Mesendoderm (in vitro differentiated cells): ENCODE measurements at regions not wholly inside any gene's neighbourhood (a gene's known extent, or its start where the extent isn't known, plus 50 kb on each side); places are given as distances from the start of the nearest gene placed in this dataset.

ENCODE experiments used
- DNase-seq: peaks from one replicate; pipeline ENCODE4 v3.0.0; 2013
- H2AK5ac ChIP-seq: 2 replicates; pipeline ENCODE4 v1.6.1; 2013; ENCODE audit warnings: low read length, inconsistent platforms
- H2BK120ac ChIP-seq: 2 replicates; pipeline ENCODE4 v1.6.1; 2013; ENCODE audit warnings: low read depth, mild to moderate bottlenecking, low read length, moderate library complexity, mixed read lengths
- H2BK15ac ChIP-seq: replicated peaks from 2 replicates; pipeline ENCODE4 v1.6.1; 2013; ENCODE audit warnings: low read depth, mild to moderate bottlenecking, moderate library complexity
- H2BK5ac ChIP-seq: 2 replicates; pipeline ENCODE4 v1.6.1; 2013; ENCODE audit warnings: low read length, inconsistent platforms
- H3K18ac ChIP-seq: 2 replicates; pipeline ENCODE4 v1.6.1; 2013; ENCODE audit warnings: mild to moderate bottlenecking, low read length, mixed read lengths
- H3K23ac ChIP-seq: one replicate; pipeline ENCODE4 v1.6.1; 2013; ENCODE audit warnings: low read length
- H3K27ac ChIP-seq: 2 replicates; pipeline ENCODE4 v1.5.1; 2013; ENCODE audit warnings: low read depth, mild to moderate bottlenecking, inconsistent platforms, low read length, moderate library complexity
- H3K27me3 ChIP-seq: 2 replicates; pipeline ENCODE4 v1.6.1; 2013; ENCODE audit warnings: low read length, control low read depth, mild to moderate bottlenecking, inconsistent platforms; ENCODE audit not compliant: insufficient read depth, poor library complexity
- H3K36me3 ChIP-seq: 2 replicates; pipeline ENCODE4 v1.6.1; 2013; ENCODE audit warnings: low read length, inconsistent platforms; ENCODE audit not compliant: control insufficient read depth, insufficient read depth
- H3K4ac ChIP-seq: one replicate; pipeline ENCODE4 v1.6.1; 2013; ENCODE audit warnings: low read depth, mild to moderate bottlenecking, low read length, moderate library complexity
- H3K4me1 ChIP-seq: 2 replicates; pipeline ENCODE4 v1.6.1; 2013; ENCODE audit warnings: low read depth, low read length, inconsistent platforms; ENCODE audit not compliant: control insufficient read depth
- H3K4me2 ChIP-seq: 2 replicates; pipeline ENCODE4 v1.6.1; 2013; ENCODE audit warnings: low read length
- H3K4me3 ChIP-seq: 2 replicates; pipeline ENCODE4 v1.5.1; 2013; ENCODE audit warnings: mild to moderate bottlenecking, low read length
- H3K56ac ChIP-seq: one replicate; pipeline ENCODE4 v1.6.1; 2013; ENCODE audit warnings: low read length
- H3K79me1 ChIP-seq: 2 replicates; pipeline ENCODE4 v1.6.1; 2013; ENCODE audit warnings: low read length, inconsistent platforms
- H3K79me2 ChIP-seq: 2 replicates; pipeline ENCODE4 v1.6.1; 2013; ENCODE audit warnings: mild to moderate bottlenecking, low read length; ENCODE audit not compliant: control insufficient read depth, insufficient read depth
- H3K9ac ChIP-seq: 2 replicates; pipeline ENCODE4 v1.6.1; 2013; ENCODE audit warnings: low read length, inconsistent platforms
- H4K5ac ChIP-seq: one replicate; pipeline ENCODE4 v1.6.1; 2013; ENCODE audit warnings: low read length
- H4K8ac ChIP-seq: one replicate; pipeline ENCODE4 v1.6.1; 2013; ENCODE audit warnings: low read depth, mild to moderate bottlenecking, control low read depth, low read length, moderate library complexity
- WGBS: extraction: QIAGEN DNeasy Blood & Tissue Kit; methylation state at CpG from one replicate; pipeline ENCODE4 v1.1.7; 2013; ENCODE audit warnings: low lambda C conversion rate, missing lambda C conversion rate; ENCODE audit not compliant: insufficient coverage; ENCODE audit errors: extremely low coverage; 5-methylcytosine and 5-hydroxymethylcytosine counted together

GRCh38 chr11:39435641-39436040 is 2023.8 kb downstream of the LRRC4C start:
- no peak overlapping the region for H3K27ac ChIP-seq
- H2AK5ac ChIP-seq = no peak overlapping the region
- WGBS = no CpG with 5 or more reads among the region's 3 CpGs
- H3K4me1 ChIP-seq = no peaks in the 10 kb centered on the region
- no peak overlapping the region for H3K4ac ChIP-seq
- no peaks in the 10 kb centered on the region for H3K27me3 ChIP-seq
- H3K23ac ChIP-seq = no peak overlapping the region
- no peak overlapping the region for H2BK120ac ChIP-seq
- no peak for DNase-seq
- H2BK5ac ChIP-seq = no peak overlapping the region
- H3K79me2 ChIP-seq = no peaks in the 10 kb centered on the region
- no peak overlapping the region for H3K18ac ChIP-seq
- no peak overlapping the region for H3K9ac ChIP-seq
- no peak overlapping the region for H4K5ac ChIP-seq
- H3K4me3 ChIP-seq = no peak overlapping the region
- no peak overlapping the region for H4K8ac ChIP-seq
- no peak overlapping the region for H2BK15ac ChIP-seq
- H3K56ac ChIP-seq = no peak overlapping the region
- no peaks in the 10 kb centered on the region for H3K36me3 ChIP-seq
- no peak overlapping the region for H3K4me2 ChIP-seq
- no peaks in the 10 kb centered on the region for H3K79me1 ChIP-seq

GRCh38 chr11:39434466-39434865 is 2025.0 kb downstream of the LRRC4C start:
- Histone ChIP-seq H3K27me3 (no peaks in the 10 kb centered on the region), H2BK120ac (no peak overlapping the region), H3K27ac (no peak overlapping the region), H3K23ac (no peak overlapping the region), H3K79me2 (no peaks in the 10 kb centered on the region), H3K4me3 (no peak overlapping the region), H3K36me3 (no peaks in the 10 kb centered on the region), H3K4me1 (no peaks in the 10 kb centered on the region), H3K4ac (no peak overlapping the region), H3K56ac (no peak overlapping the region), H2BK15ac (no peak overlapping the region), H4K5ac (no peak overlapping the region), H3K18ac (no peak overlapping the region), H2AK5ac (no peak overlapping the region), H3K9ac (no peak overlapping the region), H4K8ac (no peak overlapping the region), H2BK5ac (no peak overlapping the region), H3K4me2 (no peak overlapping the region), H3K79me1 (no peaks in the 10 kb centered on the region)
- no peak for DNase-seq
- WGBS = no CpG with 5 or more reads among the region's 1 CpG

- no peak overlapping the region for H3K4me2 ChIP-seq
- H3K27ac ChIP-seq = no peak overlapping the region
- WGBS = no CpG with 5 or more reads among the region's 1 CpG
- no peak overlapping the region for H4K8ac ChIP-seq
- H2BK5ac ChIP-seq = no peak overlapping the region
- H3K79me1 ChIP-seq = no peaks in the 10 kb centered on the region
- H3K36me3 ChIP-seq = no peaks in the 10 kb centered on the region
- no peak overlapping the region for H3K4ac ChIP-seq
- no peaks in the 10 kb centered on the region for H3K79me2 ChIP-seq
- H3K4me1 ChIP-seq = no peaks in the 10 kb centered on the region
- H2AK5ac ChIP-seq = no peak overlapping the region
- no peak overlapping the region for H3K9ac ChIP-seq
- no peak overlapping the region for H4K5ac ChIP-seq
- no peak overlapping the region for H3K4me3 ChIP-seq
- H2BK15ac ChIP-seq = no peak overlapping the region
- no peaks in the 10 kb centered on the region for H3K27me3 ChIP-seq
- no peak overlapping the region for H3K18ac ChIP-seq
- H3K23ac ChIP-seq = no peak overlapping the region
- no peak for DNase-seq
- no peak overlapping the region for H2BK120ac ChIP-seq
- H3K56ac ChIP-seq = no peak overlapping the region
Observed at GRCh38 chr11:39432929-39433328, 2026.5 kb downstream of the LRRC4C start.

GRCh38 chr11:39425226-39425625 is 2034.2 kb downstream of the LRRC4C start:
- Histone ChIP-seq H3K4me2 (no peak overlapping the region), H3K18ac (no peak overlapping the region), H3K79me2 (no peaks in the 10 kb centered on the region), H3K79me1 (no peaks in the 10 kb centered on the region), H2BK15ac (no peak overlapping the region), H2BK5ac (no peak overlapping the region), H3K9ac (no peak overlapping the region), H3K27me3 (no peaks in the 10 kb centered on the region), H3K23ac (no peak overlapping the region), H3K56ac (no peak overlapping the region), H4K5ac (no peak overlapping the region), H4K8ac (no peak overlapping the region), H3K27ac (no peak overlapping the region), H3K4ac (no peak overlapping the region), H3K4me1 (no peaks in the 10 kb centered on the region), H2AK5ac (no peak overlapping the region), H2BK120ac (no peak overlapping the region), H3K36me3 (no peaks in the 10 kb centered on the region), H3K4me3 (no peak overlapping the region)
- no peak for DNase-seq
- WGBS = no CpG with 5 or more reads among the region's 2 CpGs

GRCh38 chr11:39412117-39412516 is 2047.3 kb downstream of the LRRC4C start:
- no peak overlapping the region for H2BK15ac ChIP-seq
- no peak overlapping the region for H2BK5ac ChIP-seq
- no peak for DNase-seq
- H4K5ac ChIP-seq = no peak overlapping the region
- no peak overlapping the region for H3K27ac ChIP-seq
- WGBS = no CpG with 5 or more reads among the region's 1 CpG
- H3K27me3 ChIP-seq = no peaks in the 10 kb centered on the region
- H3K18ac ChIP-seq = no peak overlapping the region
- H2AK5ac ChIP-seq = no peak overlapping the region
- no peak overlapping the region for H4K8ac ChIP-seq
- no peak overlapping the region for H3K4ac ChIP-seq
- H3K79me2 ChIP-seq = no peaks in the 10 kb centered on the region
- no peak overlapping the region for H3K23ac ChIP-seq
- no peaks in the 10 kb centered on the region for H3K36me3 ChIP-seq
- H3K56ac ChIP-seq = no peak overlapping the region
- H3K79me1 ChIP-seq = no peaks in the 10 kb centered on the region
- no peaks in the 10 kb centered on the region for H3K4me1 ChIP-seq
- H2BK120ac ChIP-seq = no peak overlapping the region
- H3K9ac ChIP-seq = no peak overlapping the region
- no peak overlapping the region for H3K4me3 ChIP-seq
- H3K4me2 ChIP-seq = no peak overlapping the region

- Histone ChIP-seq H3K27me3 (no peaks in the 10 kb centered on the region), H4K8ac (no peak overlapping the region), H2BK15ac (no peak overlapping the region), H3K9ac (no peak overlapping the region), H3K18ac (no peak overlapping the region), H2AK5ac (no peak overlapping the region), H3K27ac (no peak overlapping the region), H3K4me2 (no peak overlapping the region), H3K4ac (no peak overlapping the region), H3K4me1 (no peaks in the 10 kb centered on the region), H3K4me3 (no peak overlapping the region), H3K79me2 (no peaks in the 10 kb centered on the region), H3K56ac (no peak overlapping the region), H2BK120ac (no peak overlapping the region), H2BK5ac (no peak overlapping the region), H4K5ac (no peak overlapping the region), H3K23ac (no peak overlapping the region), H3K79me1 (no peaks in the 10 kb centered on the region), H3K36me3 (no peaks in the 10 kb centered on the region)
- no peak for DNase-seq
Observed at GRCh38 chr11:39385911-39386310, 2073.5 kb downstream of the LRRC4C start.
